AG10803 (cell line): ENCODE measurements at regions not wholly inside any gene's neighbourhood (a gene's known extent, or its start where the extent isn't known, plus 50 kb on each side); places are given as distances from the start of the nearest gene placed in this dataset.
A peak's percentile ranks its signal among the peaks of the same experiment; 100 is the strongest.

ENCODE experiments used
- DNase-seq: peaks from one replicate; pipeline ENCODE4 v3.0.0; 2010; ENCODE audit warnings: low read depth
- H3K4me3 ChIP-seq: 2 replicates; pipeline ENCODE4 v1.5.1; 2011; ENCODE audit warnings: mild to moderate bottlenecking, low read length, control low read depth
- TF ChIP-seq, protein P1 (sequence below): conservative IDR thresholded peaks from 2 replicates; pipeline ENCODE4 v1.5.1; 2011; ENCODE audit warnings: mild to moderate bottlenecking, low read length, control low read depth, inconsistent platforms

DNA sequence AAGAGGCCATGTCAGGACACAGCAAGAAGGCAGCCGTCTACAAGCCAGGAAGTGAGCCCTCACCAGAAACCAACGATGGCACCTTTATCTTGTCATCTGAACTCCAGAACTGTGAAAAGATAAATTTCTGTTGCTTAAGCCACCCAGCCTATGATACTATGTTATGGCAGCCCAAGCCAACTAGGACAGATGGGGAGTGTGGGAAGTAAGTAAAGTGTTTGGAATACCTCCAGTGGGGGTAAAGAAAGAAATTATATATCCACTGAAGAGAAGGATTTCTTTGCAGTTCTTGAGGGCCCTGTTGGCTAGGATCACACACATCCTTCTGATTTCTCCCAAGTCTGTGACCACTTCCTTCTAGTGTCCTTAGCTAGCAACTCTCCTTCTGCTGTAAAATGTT is 384.4 kb downstream of the TNS3 start:
- TF ChIP-seq, protein P1, sequence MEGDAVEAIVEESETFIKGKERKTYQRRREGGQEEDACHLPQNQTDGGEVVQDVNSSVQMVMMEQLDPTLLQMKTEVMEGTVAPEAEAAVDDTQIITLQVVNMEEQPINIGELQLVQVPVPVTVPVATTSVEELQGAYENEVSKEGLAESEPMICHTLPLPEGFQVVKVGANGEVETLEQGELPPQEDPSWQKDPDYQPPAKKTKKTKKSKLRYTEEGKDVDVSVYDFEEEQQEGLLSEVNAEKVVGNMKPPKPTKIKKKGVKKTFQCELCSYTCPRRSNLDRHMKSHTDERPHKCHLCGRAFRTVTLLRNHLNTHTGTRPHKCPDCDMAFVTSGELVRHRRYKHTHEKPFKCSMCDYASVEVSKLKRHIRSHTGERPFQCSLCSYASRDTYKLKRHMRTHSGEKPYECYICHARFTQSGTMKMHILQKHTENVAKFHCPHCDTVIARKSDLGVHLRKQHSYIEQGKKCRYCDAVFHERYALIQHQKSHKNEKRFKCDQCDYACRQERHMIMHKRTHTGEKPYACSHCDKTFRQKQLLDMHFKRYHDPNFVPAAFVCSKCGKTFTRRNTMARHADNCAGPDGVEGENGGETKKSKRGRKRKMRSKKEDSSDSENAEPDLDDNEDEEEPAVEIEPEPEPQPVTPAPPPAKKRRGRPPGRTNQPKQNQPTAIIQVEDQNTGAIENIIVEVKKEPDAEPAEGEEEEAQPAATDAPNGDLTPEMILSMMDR, result no peak
- DNase-seq, result no peak
- H3K4me3 ChIP-seq, result no peak overlapping the region

GRCh38 chr7:47196737-47197136 is 385.2 kb downstream of the TNS3 start:
- no peak overlapping the region for H3K4me3 ChIP-seq
- TF ChIP-seq, protein P1, result no peak
- DNase-seq, result no peak

GRCh38 chr7:47196106-47196645 is 385.7 kb downstream of the TNS3 start:
- no peak for DNase-seq
- H3K4me3 ChIP-seq, result no peak overlapping the region
- TF ChIP-seq, protein P1, result no peak

- TF ChIP-seq, protein P1, result 0 out of 2 replicates have a peak, but pooled peaks have one; percentile 20
- no peak overlapping the region for H3K4me3 ChIP-seq
- no peak for DNase-seq
Measured at GRCh38 chr7:47195641-47196040, 386.3 kb downstream of the TNS3 start.

- no peak overlapping the region for H3K4me3 ChIP-seq
- TF ChIP-seq, protein P1, result no peak
- DNase-seq, result no peak
Measured at GRCh38 chr7:47194516-47195057, 387.3 kb downstream of the TNS3 start.

DNA sequence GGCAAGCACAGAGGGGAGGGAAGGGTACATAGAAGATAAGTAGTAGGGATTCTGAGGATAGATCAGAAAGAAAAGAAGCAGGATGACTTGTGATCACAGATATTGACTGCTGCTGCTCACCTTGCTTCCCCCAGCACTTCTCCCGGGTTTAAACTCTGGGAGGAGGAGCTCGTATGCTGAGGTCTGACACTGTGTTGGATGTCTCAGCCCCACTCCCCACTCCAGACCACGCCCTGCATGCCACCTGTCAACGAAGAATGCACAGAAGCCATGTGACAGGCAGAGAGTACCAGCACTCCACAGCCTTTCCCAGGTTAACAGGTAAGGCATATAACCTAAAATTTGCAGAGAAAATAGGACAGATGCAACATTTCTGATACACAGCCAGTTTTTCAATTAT is 388.9 kb downstream of the TNS3 start:
- no peak for DNase-seq
- no peak overlapping the region for H3K4me3 ChIP-seq
- TF ChIP-seq, protein P1, result no peak

DNA sequence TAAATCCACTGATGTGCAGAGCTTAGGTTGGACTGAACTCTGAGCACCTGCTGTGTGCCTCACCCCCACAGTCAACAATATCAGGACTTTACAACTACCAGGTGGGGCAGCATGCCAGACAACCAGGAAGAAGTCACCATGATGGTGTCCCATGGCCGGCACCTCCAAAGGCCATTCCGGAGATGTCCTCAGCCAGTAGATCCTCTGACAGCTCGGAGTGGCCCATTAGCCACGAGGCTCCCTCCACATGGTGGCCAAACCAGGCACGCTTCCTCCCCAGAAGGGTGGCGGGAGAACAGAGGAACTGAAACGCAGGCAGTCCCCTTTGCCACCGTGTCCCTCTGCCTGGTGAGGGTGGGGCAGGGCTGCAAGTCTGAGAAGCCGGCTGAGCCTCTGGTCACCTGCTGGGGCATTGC is 390.0 kb downstream of the TNS3 start:
- TF ChIP-seq, protein P1, result no peak
- no peak overlapping the region for H3K4me3 ChIP-seq
- no peak for DNase-seq
